ENCODE measurements at regions not wholly inside any gene's neighbourhood (a gene's known extent, or its start where the extent isn't known, plus 50 kb on each side); places are given as distances from the start of the nearest gene placed in this dataset.
"Not testable (repeated sequence)": the region's sequence is repeated elsewhere in the genome, so short reads cannot be mapped to it uniquely, and the experiment has no call there.

GRCh38 chr1:184194236-184194635, 142.7 kb downstream of the TSEN15 start:
- Histone ChIP-seq H2AFZ (ENCODE audit: low read depth, low read length) (no peak overlapping the region), H3K4me3 (ENCODE audit: low read depth in 1 of 2, low read length in 2 of 2) (no peak overlapping the region), H3K9ac (ENCODE audit: low read depth, low read length) (no peak overlapping the region), H3K27ac (ENCODE audit: low read length) (no peak overlapping the region), H3K27me3 (ENCODE audit: insufficient read depth, low read length, poor library complexity) (no peaks in the 10 kb centered on the region), H3K9me3 (ENCODE audit: insufficient read depth, low read length, severe bottlenecking) (no peaks in the 10 kb centered on the region), H3K4me2 (ENCODE audit: insufficient read depth, low read length) (no peak overlapping the region), H3K79me2 (ENCODE audit: insufficient read depth, low read length) (no peaks in the 10 kb centered on the region), H4K20me1 (ENCODE audit: insufficient read depth, low read length) (no peaks in the 10 kb centered on the region), H3K36me3 (ENCODE audit: insufficient read depth, low read length) (no peaks in the 10 kb centered on the region), H3K4me1 (ENCODE audit: insufficient read depth, low read length) (no peaks in the 10 kb centered on the region)
- TF ChIP-seq CTCF (IDR thresholded peaks at IDR 0.05; ENCODE audit: borderline replicate concordance, extremely low read depth, low read length, poor library complexity, severe bottlenecking): no peak
- no peak for TF ChIP-seq EZH2 (IDR thresholded peaks at IDR 0.05; ENCODE audit: borderline replicate concordance, low read depth, low read length, severe bottlenecking)
- no peak for ATAC-seq (ENCODE audit: insufficient read depth, low read depth)
- no peak for DNase-seq

- H3K9me3 ChIP-seq (ENCODE audit: insufficient read depth, low read length, severe bottlenecking); H3K4me3 ChIP-seq (ENCODE audit: low read depth in 1 of 2, low read length in 2 of 2); ATAC-seq (ENCODE audit: insufficient read depth, low read depth); H3K79me2 ChIP-seq (ENCODE audit: insufficient read depth, low read length); H3K4me1 ChIP-seq (ENCODE audit: insufficient read depth, low read length); H4K20me1 ChIP-seq (ENCODE audit: insufficient read depth, low read length); H3K36me3 ChIP-seq (ENCODE audit: insufficient read depth, low read length); H2AFZ ChIP-seq (ENCODE audit: low read depth, low read length); H3K4me2 ChIP-seq (ENCODE audit: insufficient read depth, low read length); H3K27me3 ChIP-seq (ENCODE audit: insufficient read depth, low read length, poor library complexity); H3K27ac ChIP-seq (ENCODE audit: low read length); H3K9ac ChIP-seq (ENCODE audit: low read depth, low read length); DNase-seq: not testable (repeated sequence)
Observed at GRCh38 chr1:184195722-184196121, 144.2 kb downstream of the TSEN15 start.

- Histone ChIP-seq H3K4me1 (ENCODE audit: insufficient read depth, low read length) (no peaks in the 10 kb centered on the region), H4K20me1 (ENCODE audit: insufficient read depth, low read length) (no peaks in the 10 kb centered on the region), H3K36me3 (ENCODE audit: insufficient read depth, low read length) (no peaks in the 10 kb centered on the region), H2AFZ (ENCODE audit: low read depth, low read length) (no peak overlapping the region), H3K4me2 (ENCODE audit: insufficient read depth, low read length) (no peak overlapping the region), H3K4me3 (ENCODE audit: low read depth in 1 of 2, low read length in 2 of 2) (no peak overlapping the region), H3K79me2 (ENCODE audit: insufficient read depth, low read length) (no peaks in the 10 kb centered on the region), H3K27me3 (ENCODE audit: insufficient read depth, low read length, poor library complexity) (peaks cover 4% of the 10 kb centered on the region), H3K9ac (ENCODE audit: low read depth, low read length) (no peak overlapping the region), H3K27ac (ENCODE audit: low read length) (no peak overlapping the region), H3K9me3 (ENCODE audit: insufficient read depth, low read length, severe bottlenecking) (no peaks in the 10 kb centered on the region)
- DNase-seq: no peak
- ATAC-seq (ENCODE audit: insufficient read depth, low read depth): no peak
- TF ChIP-seq EZH2 (IDR thresholded peaks at IDR 0.05; ENCODE audit: borderline replicate concordance, low read depth, low read length, severe bottlenecking): no peak
- TF ChIP-seq CTCF (IDR thresholded peaks at IDR 0.05; ENCODE audit: borderline replicate concordance, extremely low read depth, low read length, poor library complexity, severe bottlenecking): no peak
Observed at GRCh38 chr1:184197831-184198230, 146.3 kb downstream of the TSEN15 start.

- Histone ChIP-seq H3K9me3 (ENCODE audit: insufficient read depth, low read length, severe bottlenecking) (no peaks in the 10 kb centered on the region), H3K27ac (ENCODE audit: low read length) (no peak overlapping the region), H2AFZ (ENCODE audit: low read depth, low read length) (no peak overlapping the region), H3K4me1 (ENCODE audit: insufficient read depth, low read length) (no peaks in the 10 kb centered on the region), H3K4me3 (ENCODE audit: low read depth in 1 of 2, low read length in 2 of 2) (no peak overlapping the region), H3K27me3 (ENCODE audit: insufficient read depth, low read length, poor library complexity) (peaks cover 4% of the 10 kb centered on the region), H3K79me2 (ENCODE audit: insufficient read depth, low read length) (no peaks in the 10 kb centered on the region), H3K4me2 (ENCODE audit: insufficient read depth, low read length) (no peak overlapping the region), H3K36me3 (ENCODE audit: insufficient read depth, low read length) (no peaks in the 10 kb centered on the region), H4K20me1 (ENCODE audit: insufficient read depth, low read length) (no peaks in the 10 kb centered on the region), H3K9ac (ENCODE audit: low read depth, low read length) (no peak overlapping the region)
- DNase-seq (no peak), ATAC-seq (ENCODE audit: insufficient read depth, low read depth) (no peak)
- TF ChIP-seq EZH2 (IDR thresholded peaks at IDR 0.05; ENCODE audit: borderline replicate concordance, low read depth, low read length, severe bottlenecking) (no peak), CTCF (IDR thresholded peaks at IDR 0.05; ENCODE audit: borderline replicate concordance, extremely low read depth, low read length, poor library complexity, severe bottlenecking) (no peak)
Observed at GRCh38 chr1:184199036-184199435, 147.5 kb downstream of the TSEN15 start.
